HEK293T (cell line): ENCODE measurements at regions not wholly inside any gene's neighbourhood (a gene's known extent, or its start where the extent isn't known, plus 50 kb on each side); places are given as distances from the start of the nearest gene placed in this dataset.

ENCODE experiments used
- CTCF ChIA-PET: fragments of 350-600 bp; formaldehyde crosslinking; extraction: SDS; loops from one replicate; lab custom pipeline; 2021; ENCODE audit warnings: antibody characterized with exemption, inconsistent platforms; lab: Yijun Ruan, JAX
- POLR2A ChIA-PET: fragments of 350-600 bp; formaldehyde crosslinking; extraction: SDS; loops from one replicate; lab custom pipeline; 2020; ENCODE audit warnings: antibody characterized with exemption, inconsistent platforms; lab: Yijun Ruan, JAX
- DNase-seq: peaks from one replicate; pipeline ENCODE4 v3.0.0; 2012; ENCODE audit warnings: mixed read lengths; ENCODE audit errors: extremely low spot score
- ARNT ChIP-seq: fragments of 450-650 bp; IDR thresholded peaks from 2 replicates; pipeline ENCODE4 v1.6.1; 2017; ENCODE audit warnings: mild to moderate bottlenecking
- BHLHE40 ChIP-seq: fragments of 450-650 bp; IDR thresholded peaks from 2 replicates; pipeline ENCODE4 v1.6.1; 2016; ENCODE audit warnings: mild to moderate bottlenecking, moderate library complexity, borderline replicate concordance
- CTBP1 ChIP-seq: fragments of 450-650 bp; IDR thresholded peaks from 2 replicates; pipeline ENCODE4 v1.6.1; 2016; ENCODE audit warnings: borderline replicate concordance
- ELF4 ChIP-seq: fragments of 450-650 bp; IDR thresholded peaks from 2 replicates; pipeline ENCODE4 v1.6.1; 2017; ENCODE audit warnings: antibody characterized with exemption
- FOXA1 ChIP-seq: fragments of 450-650 bp; IDR thresholded peaks from 2 replicates; pipeline ENCODE4 v1.6.1; 2016; ENCODE audit warnings: mild to moderate bottlenecking
- FOXK2 ChIP-seq: fragments of 450-650 bp; IDR thresholded peaks from 2 replicates; pipeline ENCODE4 v1.6.1; 2016; ENCODE audit warnings: mild to moderate bottlenecking
- FOXM1 ChIP-seq: fragments of 450-650 bp; IDR thresholded peaks from 2 replicates; pipeline ENCODE4 v1.6.1; 2017; ENCODE audit warnings: mild to moderate bottlenecking, borderline replicate concordance
- HDGF ChIP-seq: fragments of 450-650 bp; IDR thresholded peaks from 2 replicates; pipeline ENCODE4 v1.6.1; 2017; ENCODE audit warnings: antibody characterized with exemption, borderline replicate concordance
- L3MBTL2 ChIP-seq: fragments of 450-650 bp; conservative IDR thresholded peaks from 2 replicates; pipeline ENCODE4 v1.6.1; 2016; ENCODE audit warnings: mild to moderate bottlenecking
- LEF1 ChIP-seq: fragments of 450-650 bp; IDR thresholded peaks from 2 replicates; pipeline ENCODE4 v1.6.1; 2017; ENCODE audit warnings: mild to moderate bottlenecking, borderline replicate concordance
- NFRKB ChIP-seq: fragments of 450-650 bp; IDR thresholded peaks from 2 replicates; pipeline ENCODE4 v1.6.1; 2016; ENCODE audit warnings: mild to moderate bottlenecking, moderate library complexity
- SP1 ChIP-seq: fragments of 450-650 bp; IDR thresholded peaks from 2 replicates; pipeline ENCODE4 v1.6.1; 2017
- SUZ12 ChIP-seq: fragments of 450-650 bp; IDR thresholded peaks from 2 replicates; pipeline ENCODE4 v1.6.1; 2016; ENCODE audit warnings: mild to moderate bottlenecking
- TARDBP ChIP-seq: fragments of 450-650 bp; IDR thresholded peaks from 2 replicates; pipeline ENCODE4 v1.6.1; 2016
- ZNF384 ChIP-seq: fragments of 450-650 bp; IDR thresholded peaks from 2 replicates; pipeline ENCODE4 v1.6.1; 2016
- TF ChIP-seq, protein P1 (sequence below): fragments of 450-650 bp; IDR thresholded peaks from 2 replicates; pipeline ENCODE4 v1.6.1; 2016

DNA sequence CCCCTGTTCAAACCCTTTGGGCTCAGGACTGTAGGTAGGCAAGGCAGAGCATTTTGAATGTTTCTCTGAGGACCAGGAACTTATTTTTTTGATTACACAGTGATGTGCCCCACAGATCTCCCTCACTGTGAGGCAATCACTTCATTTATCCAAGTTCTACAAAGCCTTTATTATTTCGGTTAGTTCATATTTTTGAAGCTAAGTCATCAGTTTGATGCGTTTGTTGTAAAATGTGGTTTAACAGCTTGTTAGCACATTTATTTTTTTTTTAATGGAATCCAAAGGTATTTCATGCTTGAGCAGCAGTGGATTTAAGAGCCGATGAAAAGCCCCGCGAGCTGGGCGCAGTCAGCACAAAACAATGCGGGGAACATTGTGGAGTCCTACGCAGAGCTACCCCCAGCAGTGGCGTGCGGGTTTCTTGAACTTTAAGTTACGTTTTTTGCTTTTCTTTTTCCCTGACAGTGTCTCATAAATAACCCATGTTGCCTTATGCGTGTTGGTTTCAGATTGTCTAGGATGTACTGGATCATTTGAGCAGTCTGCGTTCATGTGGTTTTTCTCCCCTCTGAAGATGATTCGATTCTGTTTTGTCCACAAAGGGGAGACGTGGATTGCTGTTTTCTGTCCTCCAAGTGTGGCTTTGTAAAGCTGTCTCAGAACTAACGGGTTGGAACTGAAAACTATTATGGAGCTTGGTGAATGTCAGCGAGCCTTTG lies 233.6 kb upstream of the BMP2 start:
- no peak for DNase-seq
- TF ChIP-seq ZNF384, result no peak
- no peak for TF ChIP-seq CTBP1
- no peak for TF ChIP-seq BHLHE40
- TF ChIP-seq ARNT, result no peak
- no peak for TF ChIP-seq HDGF
- no peak for TF ChIP-seq NFRKB
- no peak for TF ChIP-seq FOXK2
- TF ChIP-seq, protein P1, sequence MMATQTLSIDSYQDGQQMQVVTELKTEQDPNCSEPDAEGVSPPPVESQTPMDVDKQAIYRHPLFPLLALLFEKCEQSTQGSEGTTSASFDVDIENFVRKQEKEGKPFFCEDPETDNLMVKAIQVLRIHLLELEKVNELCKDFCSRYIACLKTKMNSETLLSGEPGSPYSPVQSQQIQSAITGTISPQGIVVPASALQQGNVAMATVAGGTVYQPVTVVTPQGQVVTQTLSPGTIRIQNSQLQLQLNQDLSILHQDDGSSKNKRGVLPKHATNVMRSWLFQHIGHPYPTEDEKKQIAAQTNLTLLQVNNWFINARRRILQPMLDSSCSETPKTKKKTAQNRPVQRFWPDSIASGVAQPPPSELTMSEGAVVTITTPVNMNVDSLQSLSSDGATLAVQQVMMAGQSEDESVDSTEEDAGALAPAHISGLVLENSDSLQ, result no peak
- TF ChIP-seq TARDBP, result no peak
- TF ChIP-seq LEF1, result no peak
- TF ChIP-seq SUZ12, result no peak
- TF ChIP-seq FOXM1, result no peak
- TF ChIP-seq ELF4, result no peak
- no peak for TF ChIP-seq FOXA1
- no peak for TF ChIP-seq SP1
- TF ChIP-seq L3MBTL2, result no peak
- ChIA-PET POLR2A (no interaction called here), CTCF (no interaction called here)

DNA sequence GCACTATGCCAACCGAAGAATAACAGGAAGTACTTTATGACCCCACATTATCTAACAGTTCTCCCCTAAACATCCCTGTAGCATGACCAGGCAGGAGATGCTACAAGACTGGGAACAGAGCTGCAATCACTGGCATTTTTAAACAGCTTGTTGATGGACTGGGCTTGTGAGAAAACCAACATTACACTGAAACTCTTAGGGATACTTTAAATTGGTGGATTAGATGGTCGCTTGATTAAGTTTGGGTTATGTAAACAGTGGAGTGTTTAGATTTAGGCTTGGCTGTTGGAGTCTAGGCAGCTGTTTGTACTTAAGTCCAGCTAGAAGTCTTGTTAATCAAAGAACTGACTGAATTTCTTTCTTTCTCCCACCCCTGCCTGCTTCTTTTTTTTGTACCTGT lies 234.1 kb upstream of the BMP2 start:
- TF ChIP-seq SUZ12, result no peak
- TF ChIP-seq L3MBTL2, result no peak
- TF ChIP-seq, protein P1, result no peak
- TF ChIP-seq FOXK2, result no peak
- TF ChIP-seq NFRKB, result no peak
- TF ChIP-seq FOXA1, result no peak
- no peak for TF ChIP-seq ELF4
- no peak for TF ChIP-seq ZNF384
- TF ChIP-seq BHLHE40, result no peak
- TF ChIP-seq ARNT, result no peak
- no peak for TF ChIP-seq CTBP1
- TF ChIP-seq FOXM1, result no peak
- no peak for TF ChIP-seq TARDBP
- TF ChIP-seq SP1, result no peak
- no peak for TF ChIP-seq LEF1
- no peak for TF ChIP-seq HDGF
- no peak for DNase-seq
- POLR2A ChIA-PET, result no interaction called here
- CTCF ChIA-PET, result no interaction called here

DNA sequence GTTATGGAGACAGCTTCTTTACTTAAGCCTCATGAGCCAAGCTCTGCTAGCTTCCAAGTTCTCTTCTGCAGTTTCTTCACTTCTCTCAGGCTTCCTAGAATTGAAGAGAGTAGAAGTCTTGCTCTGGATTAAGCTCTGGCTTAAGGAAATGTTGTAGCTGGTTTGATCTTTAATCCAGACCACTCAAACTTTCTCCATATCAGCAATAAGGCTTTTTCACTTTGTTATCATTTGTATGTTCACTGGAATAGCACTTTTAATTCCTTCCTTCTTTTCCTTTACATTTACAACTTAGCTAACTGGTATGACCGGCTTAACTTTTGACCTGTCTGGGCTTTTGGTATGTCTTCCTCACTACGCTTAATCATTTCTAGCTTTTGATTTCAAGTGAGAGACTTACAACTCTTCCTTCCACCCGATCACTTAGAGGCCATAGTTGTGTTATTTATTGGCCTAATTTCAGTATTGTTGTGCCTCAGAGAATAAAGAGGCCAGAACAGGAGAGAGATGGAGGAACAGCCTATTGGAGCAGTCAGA lies 236.6 kb upstream of the BMP2 start:
- DNase-seq, result no peak
- TF ChIP-seq FOXA1, result no peak
- TF ChIP-seq FOXK2, result no peak
- TF ChIP-seq SUZ12, result no peak
- no peak for TF ChIP-seq HDGF
- ChIA-PET CTCF (no interaction called here), POLR2A (no interaction called here)

DNA sequence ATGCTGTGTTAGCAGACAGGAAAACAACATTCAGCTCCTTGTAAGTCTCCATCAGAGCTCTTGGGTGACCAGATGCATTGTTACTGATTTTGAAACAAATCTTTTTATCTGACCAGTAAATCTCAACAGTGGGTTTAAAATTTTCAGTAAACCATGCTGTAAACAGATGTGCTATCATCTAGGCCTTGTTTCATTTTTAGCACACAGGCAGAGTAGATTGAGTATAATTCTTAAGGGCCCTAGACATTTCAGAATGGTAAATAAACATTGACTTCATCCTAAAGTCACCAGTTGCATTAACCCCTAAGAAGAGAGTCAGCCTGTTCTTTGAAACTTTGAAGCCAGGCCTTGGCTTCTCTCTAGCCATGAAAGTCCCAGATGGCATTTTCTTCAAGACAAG lies 237.2 kb upstream of the BMP2 start:
- TF ChIP-seq BHLHE40, result no peak
- TF ChIP-seq ARNT, result no peak
- TF ChIP-seq HDGF, result no peak
- no peak for TF ChIP-seq LEF1
- no peak for TF ChIP-seq ELF4
- no peak for TF ChIP-seq ZNF384
- TF ChIP-seq NFRKB, result no peak
- no peak for TF ChIP-seq TARDBP
- no peak for TF ChIP-seq FOXM1
- TF ChIP-seq SP1, result no peak
- no peak for TF ChIP-seq FOXK2
- TF ChIP-seq, protein P1, result no peak
- ChIA-PET POLR2A (no interaction called here), CTCF (interaction anchor here (0.6 kb wide), 1 partner anchor 1396 kb away, joined by 4 read pairs; no protein-coding TSS in a partner anchor)
- no peak for DNase-seq

DNA sequence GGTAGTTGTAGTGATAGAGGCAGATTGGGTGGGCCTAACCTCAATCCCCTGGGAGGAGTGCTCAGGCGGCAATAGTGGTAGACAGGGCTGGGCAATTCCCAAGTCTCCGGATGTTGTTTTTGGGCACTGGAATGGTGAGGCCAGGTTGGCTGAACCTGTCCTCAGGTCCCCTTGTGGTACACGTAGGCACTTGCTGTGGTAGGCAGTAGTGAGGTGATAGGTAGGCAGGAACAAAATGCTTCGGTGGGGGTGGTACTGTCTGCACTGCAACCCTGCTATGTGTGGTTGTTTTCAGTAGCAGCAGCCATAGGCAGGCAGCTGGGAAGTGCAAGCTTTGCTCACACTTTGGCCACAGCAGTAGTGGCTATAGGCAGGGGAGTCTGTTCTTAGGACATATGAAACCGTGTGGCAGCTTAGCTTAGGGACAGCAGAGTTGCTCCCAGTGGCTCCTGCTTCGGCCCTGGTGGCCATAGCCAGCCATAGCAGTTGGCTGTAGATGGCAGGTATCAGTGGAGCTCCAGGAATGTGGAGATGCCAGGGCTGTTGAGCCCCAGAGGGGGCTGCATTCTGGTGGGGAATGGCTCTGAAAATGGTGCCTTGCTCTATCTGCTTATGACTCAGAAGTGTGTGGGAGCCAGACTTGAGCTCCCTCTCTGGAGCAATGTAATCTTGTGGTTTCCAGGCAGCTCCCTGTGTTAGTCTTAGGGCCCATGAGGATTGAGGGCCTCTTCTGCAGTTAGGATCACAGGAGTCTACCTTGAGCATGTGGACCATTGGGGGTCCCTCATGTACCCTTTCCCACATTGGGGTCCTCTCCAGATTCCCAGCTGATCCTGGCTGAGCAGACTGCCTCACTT lies 241.8 kb upstream of the BMP2 start:
- TF ChIP-seq TARDBP, result no peak
- no peak for TF ChIP-seq ZNF384
- no peak for TF ChIP-seq FOXK2
- TF ChIP-seq ARNT, result no peak
- TF ChIP-seq ELF4, result no peak
- no peak for TF ChIP-seq L3MBTL2
- CTCF ChIA-PET, result no interaction called here
- DNase-seq, result peak; percentile 10
- POLR2A ChIA-PET, result no interaction called here

DNA sequence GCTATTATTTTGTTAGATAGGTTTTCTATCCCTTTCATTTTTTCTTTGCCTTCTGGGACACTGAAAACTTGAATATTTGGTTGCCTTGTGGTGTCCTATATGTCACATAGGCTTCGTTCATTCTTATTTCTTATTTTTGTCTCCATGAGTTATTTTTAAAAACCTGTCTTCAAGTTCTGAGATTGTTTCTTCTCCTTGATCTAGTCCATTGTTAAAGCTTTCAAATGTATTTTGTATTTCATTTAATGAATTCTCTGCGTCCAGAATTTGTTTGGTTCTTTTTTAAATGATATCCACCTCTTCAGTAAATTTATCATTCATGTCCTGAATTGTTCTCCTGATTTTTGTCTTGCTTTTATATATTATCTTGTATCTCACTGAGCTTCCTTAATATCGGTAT lies 243.2 kb upstream of the BMP2 start:
- CTCF ChIA-PET, result no interaction called here
- TF ChIP-seq ZNF384, result no peak
- TF ChIP-seq LEF1, result no peak
- TF ChIP-seq SP1, result no peak
- no peak for TF ChIP-seq ELF4
- POLR2A ChIA-PET, result no interaction called here
- DNase-seq, result no peak
